Ishikawa (cell line): ENCODE measurements at regions not wholly inside any gene's neighbourhood (a gene's known extent, or its start where the extent isn't known, plus 50 kb on each side); places are given as distances from the start of the nearest gene placed in this dataset.

Experiments
- CEBPB ChIP-seq: IDR thresholded peaks from 2 replicates; pipeline ENCODE4 v1.6.1; 2012
- CREB1 ChIP-seq: IDR thresholded peaks from 2 replicates; pipeline ENCODE4 v1.6.1; 2012; ENCODE audit warnings: low read depth
- EGR1 ChIP-seq: IDR thresholded peaks from 2 replicates; pipeline ENCODE4 v1.6.1; 2012
- EP300 ChIP-seq: IDR thresholded peaks from 2 replicates; pipeline ENCODE4 v1.6.1; 2012; ENCODE audit warnings: borderline replicate concordance
- FOXM1 ChIP-seq: IDR thresholded peaks from 2 replicates; pipeline ENCODE4 v1.6.1; 2012; ENCODE audit warnings: low read depth, borderline replicate concordance
- NFIC ChIP-seq: IDR thresholded peaks from 2 replicates; pipeline ENCODE4 v1.6.1; 2012
- RAD21 ChIP-seq: IDR thresholded peaks from 2 replicates; pipeline ENCODE4 v1.6.1; 2012; ENCODE audit warnings: low read depth
- TAF1 ChIP-seq: IDR thresholded peaks from 2 replicates; pipeline ENCODE4 v1.6.1; 2012; ENCODE audit warnings: low read depth, mild to moderate bottlenecking
- TCF12 ChIP-seq: IDR thresholded peaks from 2 replicates; pipeline ENCODE4 v1.6.1; 2012; ENCODE audit warnings: low read depth
- TEAD4 ChIP-seq: IDR thresholded peaks from 2 replicates; pipeline ENCODE4 v1.6.1; 2012
- YY1 ChIP-seq: IDR thresholded peaks from 2 replicates; pipeline ENCODE4 v1.6.1; 2012; ENCODE audit warnings: low read depth
- TF ChIP-seq, protein P1 (sequence below): IDR thresholded peaks from 2 replicates; pipeline ENCODE4 v1.6.1; 2012; ENCODE audit warnings: low read depth, mild to moderate bottlenecking
- TF ChIP-seq, protein P2 (sequence below): IDR thresholded peaks from 2 replicates; pipeline ENCODE4 v1.6.1; 2012

DNA sequence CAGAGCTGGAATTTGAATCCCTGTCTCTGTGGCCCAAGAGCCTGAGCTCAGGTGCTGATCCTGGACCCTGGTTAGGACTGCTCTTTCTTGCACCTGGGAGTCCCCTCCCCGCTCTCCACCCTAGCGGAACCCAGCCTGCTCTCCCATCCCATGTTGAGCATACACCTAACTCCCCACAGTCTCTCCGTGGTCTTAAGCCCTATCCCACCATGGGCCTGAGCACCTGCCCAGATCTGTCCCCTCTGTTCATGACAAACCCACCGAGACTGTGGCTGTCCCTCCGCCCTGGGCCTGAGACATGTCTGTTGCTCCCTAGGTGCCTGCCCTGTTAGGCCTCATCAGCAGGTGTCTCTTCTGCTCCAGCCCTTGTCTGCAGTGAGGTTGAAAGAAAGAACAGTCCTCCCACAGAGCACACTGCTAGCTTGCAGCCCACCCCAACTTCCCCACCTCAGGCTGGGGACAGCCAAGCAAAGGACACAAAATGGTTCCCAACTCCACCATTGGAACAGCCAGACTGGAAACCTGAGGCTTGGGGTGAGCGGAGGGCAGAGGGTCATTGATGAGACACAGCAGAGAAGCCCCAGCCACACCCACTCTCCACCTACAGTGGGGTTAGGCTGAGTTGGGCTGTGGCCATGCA is 118.5 kb downstream of the MATN1 start:
- TF ChIP-seq TAF1 = no peak
- TF ChIP-seq, protein P1, sequence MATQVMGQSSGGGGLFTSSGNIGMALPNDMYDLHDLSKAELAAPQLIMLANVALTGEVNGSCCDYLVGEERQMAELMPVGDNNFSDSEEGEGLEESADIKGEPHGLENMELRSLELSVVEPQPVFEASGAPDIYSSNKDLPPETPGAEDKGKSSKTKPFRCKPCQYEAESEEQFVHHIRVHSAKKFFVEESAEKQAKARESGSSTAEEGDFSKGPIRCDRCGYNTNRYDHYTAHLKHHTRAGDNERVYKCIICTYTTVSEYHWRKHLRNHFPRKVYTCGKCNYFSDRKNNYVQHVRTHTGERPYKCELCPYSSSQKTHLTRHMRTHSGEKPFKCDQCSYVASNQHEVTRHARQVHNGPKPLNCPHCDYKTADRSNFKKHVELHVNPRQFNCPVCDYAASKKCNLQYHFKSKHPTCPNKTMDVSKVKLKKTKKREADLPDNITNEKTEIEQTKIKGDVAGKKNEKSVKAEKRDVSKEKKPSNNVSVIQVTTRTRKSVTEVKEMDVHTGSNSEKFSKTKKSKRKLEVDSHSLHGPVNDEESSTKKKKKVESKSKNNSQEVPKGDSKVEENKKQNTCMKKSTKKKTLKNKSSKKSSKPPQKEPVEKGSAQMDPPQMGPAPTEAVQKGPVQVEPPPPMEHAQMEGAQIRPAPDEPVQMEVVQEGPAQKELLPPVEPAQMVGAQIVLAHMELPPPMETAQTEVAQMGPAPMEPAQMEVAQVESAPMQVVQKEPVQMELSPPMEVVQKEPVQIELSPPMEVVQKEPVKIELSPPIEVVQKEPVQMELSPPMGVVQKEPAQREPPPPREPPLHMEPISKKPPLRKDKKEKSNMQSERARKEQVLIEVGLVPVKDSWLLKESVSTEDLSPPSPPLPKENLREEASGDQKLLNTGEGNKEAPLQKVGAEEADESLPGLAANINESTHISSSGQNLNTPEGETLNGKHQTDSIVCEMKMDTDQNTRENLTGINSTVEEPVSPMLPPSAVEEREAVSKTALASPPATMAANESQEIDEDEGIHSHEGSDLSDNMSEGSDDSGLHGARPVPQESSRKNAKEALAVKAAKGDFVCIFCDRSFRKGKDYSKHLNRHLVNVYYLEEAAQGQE = no peak
- TF ChIP-seq CEBPB = no peak
- TF ChIP-seq FOXM1 = no peak
- TF ChIP-seq RAD21 = no peak
- TF ChIP-seq EGR1 = no peak
- TF ChIP-seq EP300 = no peak
- TF ChIP-seq YY1 = no peak
- no peak for TF ChIP-seq CREB1
- no peak for TF ChIP-seq TEAD4
- TF ChIP-seq NFIC = no peak
- TF ChIP-seq, protein P2, sequence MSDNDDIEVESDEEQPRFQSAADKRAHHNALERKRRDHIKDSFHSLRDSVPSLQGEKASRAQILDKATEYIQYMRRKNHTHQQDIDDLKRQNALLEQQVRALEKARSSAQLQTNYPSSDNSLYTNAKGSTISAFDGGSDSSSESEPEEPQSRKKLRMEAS = no peak
- TF ChIP-seq TCF12 = no peak
